HepG2 (cell line): ENCODE measurements at regions not wholly inside any gene's neighbourhood (a gene's known extent, or its start where the extent isn't known, plus 50 kb on each side); places are given as distances from the start of the nearest gene placed in this dataset.

Source experiments
- ARNT ChIP-seq: fragments of 450-650 bp; IDR thresholded peaks from 2 replicates; pipeline ENCODE4 v1.6.1; 2017
- IKZF1 ChIP-seq: fragments of 450-650 bp; IDR thresholded peaks from 2 replicates; pipeline ENCODE4 v1.7.1; 2016
- TAF1 ChIP-seq: sonication (generic); formaldehyde crosslinking; IDR thresholded peaks from 2 replicates; pipeline ENCODE4 v1.4.0; 2020; ENCODE audit warnings: missing genetic modification reagents
- TCF7L2 ChIP-seq: IDR thresholded peaks from 2 replicates; pipeline ENCODE4 v1.6.1; 2011; ENCODE audit warnings: mild to moderate bottlenecking, low read depth, low read length, moderate library complexity
- ZBTB7A ChIP-seq: sonication (generic); formaldehyde crosslinking; IDR thresholded peaks from 2 replicates; pipeline ENCODE4 v1.8.0; 2022; ENCODE audit warnings: mild to moderate bottlenecking, missing genetic modification reagents
- ZC3H4 ChIP-seq: sonication (generic); formaldehyde crosslinking; IDR thresholded peaks from 2 replicates; pipeline ENCODE4 v1.4.0; 2020; ENCODE audit warnings: missing genetic modification reagents, borderline replicate concordance
- TF ChIP-seq, protein P1 (sequence below): sonication (generic); formaldehyde crosslinking; IDR thresholded peaks from 2 replicates; pipeline ENCODE4 v1.5.0; 2020; ENCODE audit warnings: mild to moderate bottlenecking, missing genetic modification reagents, moderate library complexity

DNA sequence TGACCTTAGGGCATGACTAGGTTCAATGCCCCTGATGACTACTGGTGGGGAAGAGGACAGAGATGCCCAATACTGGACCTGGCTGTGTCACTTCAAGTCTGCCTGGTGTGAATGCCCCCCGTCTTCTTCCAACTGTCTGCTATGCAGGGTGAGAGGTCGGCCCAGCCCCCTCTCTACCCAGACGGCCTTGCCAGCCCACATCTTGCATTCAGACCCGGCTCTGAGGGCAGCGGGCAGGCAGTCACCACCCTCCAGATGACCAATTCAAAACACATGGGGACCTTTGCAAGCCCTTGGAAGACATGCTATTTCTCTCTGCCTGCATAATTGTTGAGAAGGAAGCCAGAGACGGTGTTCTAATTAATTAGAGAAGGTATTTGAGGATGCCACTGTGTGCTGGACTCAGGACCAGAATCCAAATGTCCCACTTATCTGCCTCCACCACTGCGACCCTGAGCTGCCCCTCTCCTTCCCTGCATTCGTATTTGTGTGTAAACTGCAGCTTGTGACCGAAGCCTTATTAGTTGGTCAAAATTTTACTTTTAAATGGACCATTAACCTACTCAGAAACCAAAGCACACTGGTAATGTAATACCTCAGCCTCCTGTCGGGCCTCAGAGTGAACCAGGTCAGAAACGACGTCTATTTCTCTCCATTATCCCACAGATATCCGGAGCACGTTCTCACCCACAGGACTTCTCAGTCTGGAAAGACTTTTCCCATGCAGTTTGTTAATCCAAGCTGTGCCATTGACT lies 407.0 kb downstream of the ZNF536 start:
- TF ChIP-seq ZBTB7A (no peak), TCF7L2 (no peak), ZC3H4 (CRISPR knock-in tag) (no peak), IKZF1 (no peak), TAF1 (CRISPR knock-in tag) (no peak), ARNT (no peak)
- TF ChIP-seq, protein P1, sequence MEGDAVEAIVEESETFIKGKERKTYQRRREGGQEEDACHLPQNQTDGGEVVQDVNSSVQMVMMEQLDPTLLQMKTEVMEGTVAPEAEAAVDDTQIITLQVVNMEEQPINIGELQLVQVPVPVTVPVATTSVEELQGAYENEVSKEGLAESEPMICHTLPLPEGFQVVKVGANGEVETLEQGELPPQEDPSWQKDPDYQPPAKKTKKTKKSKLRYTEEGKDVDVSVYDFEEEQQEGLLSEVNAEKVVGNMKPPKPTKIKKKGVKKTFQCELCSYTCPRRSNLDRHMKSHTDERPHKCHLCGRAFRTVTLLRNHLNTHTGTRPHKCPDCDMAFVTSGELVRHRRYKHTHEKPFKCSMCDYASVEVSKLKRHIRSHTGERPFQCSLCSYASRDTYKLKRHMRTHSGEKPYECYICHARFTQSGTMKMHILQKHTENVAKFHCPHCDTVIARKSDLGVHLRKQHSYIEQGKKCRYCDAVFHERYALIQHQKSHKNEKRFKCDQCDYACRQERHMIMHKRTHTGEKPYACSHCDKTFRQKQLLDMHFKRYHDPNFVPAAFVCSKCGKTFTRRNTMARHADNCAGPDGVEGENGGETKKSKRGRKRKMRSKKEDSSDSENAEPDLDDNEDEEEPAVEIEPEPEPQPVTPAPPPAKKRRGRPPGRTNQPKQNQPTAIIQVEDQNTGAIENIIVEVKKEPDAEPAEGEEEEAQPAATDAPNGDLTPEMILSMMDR (CRISPR knock-in tag): no peak
